C4-2B (cell line): ENCODE measurements at regions not wholly inside any gene's neighbourhood (a gene's known extent, or its start where the extent isn't known, plus 50 kb on each side); places are given as distances from the start of the nearest gene placed in this dataset.

Source experiments
- H3K27ac ChIP-seq: fragments of 450-650 bp; 2 replicates; pipeline ENCODE4 v1.5.1; 2017
- CTCF ChIP-seq: fragments of 450-650 bp; conservative IDR thresholded peaks from 2 replicates; pipeline ENCODE4 v1.5.1; 2017; ENCODE audit warnings: mild to moderate bottlenecking
- ZFX ChIP-seq: fragments of 450-650 bp; IDR thresholded peaks from 2 replicates; pipeline ENCODE4 v1.6.1; 2017

- TF ChIP-seq CTCF (no peak), ZFX (no peak)
- no peak overlapping the region for H3K27ac ChIP-seq
Observed at GRCh38 chr5:171574376-171574775, 154.9 kb downstream of the FGF18 start.

- no peak for TF ChIP-seq CTCF
- no peak for TF ChIP-seq ZFX
- H3K27ac ChIP-seq, result no peak overlapping the region
Observed at GRCh38 chr5:171575386-171575785, 155.9 kb downstream of the FGF18 start.

GRCh38 chr5:171575808-171576207, 156.4 kb downstream of the FGF18 start:
- no peak overlapping the region for H3K27ac ChIP-seq
- no peak for TF ChIP-seq CTCF
- TF ChIP-seq ZFX, result no peak

GRCh38 chr5:171577042-171577758, 157.8 kb downstream of the FGF18 start:
- H3K27ac ChIP-seq, result no peak overlapping the region
- no peak for TF ChIP-seq ZFX
- TF ChIP-seq CTCF, result no peak

- TF ChIP-seq CTCF (no peak), ZFX (no peak)
- H3K27ac ChIP-seq, result no peak overlapping the region
Observed at GRCh38 chr5:171578049-171578828, 158.8 kb downstream of the FGF18 start.

GRCh38 chr5:171578829-171579491, 159.5 kb downstream of the FGF18 start:
- H3K27ac ChIP-seq, result no peak overlapping the region
- TF ChIP-seq ZFX (no peak), CTCF (no peak)

GRCh38 chr5:171579976-171580411, 160.5 kb downstream of the FGF18 start:
- TF ChIP-seq ZFX, result no peak
- TF ChIP-seq CTCF, result no peak
- no peak overlapping the region for H3K27ac ChIP-seq
